OCI-LY3 (cell line): ENCODE measurements at regions not wholly inside any gene's neighbourhood (a gene's known extent, or its start where the extent isn't known, plus 50 kb on each side); places are given as distances from the start of the nearest gene placed in this dataset.

Experiments
- H2AFZ ChIP-seq: fragments of 200-600, 300-600 bp; shearing (Covaris generic); 2 replicates; pipeline ENCODE4 v1.6.0; 2014; ENCODE audit warnings: antibody characterized with exemption, low read depth, low read length
- H3K27ac ChIP-seq: fragments of 200-600, 300-600 bp; sonication (generic); 2 replicates; pipeline ENCODE4 v1.5.1; 2014; ENCODE audit warnings: mild to moderate bottlenecking, low read length, moderate library complexity, mixed read lengths
- H3K27me3 ChIP-seq: fragments of 200-600, 300-600 bp; sonication (generic); 2 replicates; pipeline ENCODE4 v1.6.1; 2014; ENCODE audit warnings: low read depth, low read length, mixed read lengths
- H3K36me3 ChIP-seq: fragments of 200-600, 300-600 bp; sonication (generic); replicated peaks from 2 replicates; pipeline ENCODE3; 2014; ENCODE audit warnings: low read depth, low read length, mixed read lengths
- H3K4me1 ChIP-seq: fragments of 300-600, 200-600 bp; sonication (generic); 2 replicates; pipeline ENCODE4 v1.6.1; 2014; ENCODE audit warnings: low read length, mixed read lengths
- H3K4me2 ChIP-seq: fragments of 200-600, 300-600 bp; sonication (generic); 2 replicates; pipeline ENCODE4 v1.6.1; 2014; ENCODE audit warnings: low read length, mixed read lengths
- H3K4me3 ChIP-seq: fragments of 300-600, 200-600 bp; sonication (generic); 2 replicates; pipeline ENCODE4 v1.5.1; 2014; ENCODE audit warnings: antibody characterized with exemption, mild to moderate bottlenecking, low read length, moderate library complexity
- H3K79me2 ChIP-seq: fragments of 300-600, 200-600 bp; shearing (Covaris generic); 2 replicates; pipeline ENCODE4 v1.6.1; 2014; ENCODE audit warnings: mild to moderate bottlenecking, low read length, mixed read lengths
- H3K9ac ChIP-seq: fragments of 300-600, 200-600 bp; shearing (Covaris generic); 2 replicates; pipeline ENCODE4 v1.6.0; 2014; ENCODE audit warnings: mild to moderate bottlenecking, low read length, moderate library complexity
- H3K9me3 ChIP-seq: fragments of 200-600, 300-600 bp; shearing (Covaris generic); 2 replicates; pipeline ENCODE4 v1.6.1; 2014; ENCODE audit warnings: low read length, mixed read lengths; ENCODE audit not compliant: insufficient read depth
- H4K20me1 ChIP-seq: fragments of 200-600, 300-600 bp; sonication (generic); 2 replicates; pipeline ENCODE4 v1.6.1; 2016; ENCODE audit warnings: low read length, mixed read lengths; ENCODE audit not compliant: insufficient read depth
- EZH2phosphoT487 ChIP-seq: fragments of 200-600 bp; shearing (Covaris generic); IDR thresholded peaks from 2 replicates; pipeline ENCODE4 v1.6.1; 2018; ENCODE audit warnings: antibody characterized with exemption, mixed run types, low read depth
- TF ChIP-seq, protein P1 (sequence below): fragments of 200-600, 300-600 bp; sonication (generic); IDR thresholded peaks from 2 replicates; pipeline ENCODE4 v1.5.1; 2014; ENCODE audit warnings: antibody characterized with exemption, low read length, low read depth

DNA sequence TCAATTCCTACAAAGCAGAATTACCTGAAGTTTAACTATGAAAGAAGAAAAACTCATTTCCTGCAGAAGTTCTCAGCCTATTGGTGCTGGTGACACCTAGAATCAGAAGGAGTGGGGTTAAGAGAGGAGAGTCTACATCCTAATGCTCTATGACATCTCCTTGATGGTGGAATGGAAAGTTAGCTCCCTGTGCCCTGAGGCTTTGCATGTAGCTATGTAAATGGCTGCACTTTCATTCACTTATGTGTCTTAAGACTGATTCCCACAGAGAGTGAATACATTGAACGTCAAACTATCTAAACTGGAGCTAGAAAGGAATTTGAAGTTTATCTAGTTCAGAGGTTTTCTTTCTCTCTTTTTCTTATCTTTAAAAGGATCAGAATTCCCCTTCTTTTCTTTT, 52.1 kb upstream of the ADRB2 start:
- Histone ChIP-seq H3K4me2 (no peak overlapping the region), H4K20me1 (no peaks in the 10 kb centered on the region), H3K4me1 (no peaks in the 10 kb centered on the region), H3K27ac (no peak overlapping the region), H3K9ac (no peak overlapping the region), H3K27me3 (peaks cover 44% of the 10 kb centered on the region), H2AFZ (no peak overlapping the region), H3K36me3 (no peaks in the 10 kb centered on the region), H3K79me2 (no peaks in the 10 kb centered on the region), H3K4me3 (no peak overlapping the region), H3K9me3 (no peaks in the 10 kb centered on the region)
- TF ChIP-seq, protein P1, sequence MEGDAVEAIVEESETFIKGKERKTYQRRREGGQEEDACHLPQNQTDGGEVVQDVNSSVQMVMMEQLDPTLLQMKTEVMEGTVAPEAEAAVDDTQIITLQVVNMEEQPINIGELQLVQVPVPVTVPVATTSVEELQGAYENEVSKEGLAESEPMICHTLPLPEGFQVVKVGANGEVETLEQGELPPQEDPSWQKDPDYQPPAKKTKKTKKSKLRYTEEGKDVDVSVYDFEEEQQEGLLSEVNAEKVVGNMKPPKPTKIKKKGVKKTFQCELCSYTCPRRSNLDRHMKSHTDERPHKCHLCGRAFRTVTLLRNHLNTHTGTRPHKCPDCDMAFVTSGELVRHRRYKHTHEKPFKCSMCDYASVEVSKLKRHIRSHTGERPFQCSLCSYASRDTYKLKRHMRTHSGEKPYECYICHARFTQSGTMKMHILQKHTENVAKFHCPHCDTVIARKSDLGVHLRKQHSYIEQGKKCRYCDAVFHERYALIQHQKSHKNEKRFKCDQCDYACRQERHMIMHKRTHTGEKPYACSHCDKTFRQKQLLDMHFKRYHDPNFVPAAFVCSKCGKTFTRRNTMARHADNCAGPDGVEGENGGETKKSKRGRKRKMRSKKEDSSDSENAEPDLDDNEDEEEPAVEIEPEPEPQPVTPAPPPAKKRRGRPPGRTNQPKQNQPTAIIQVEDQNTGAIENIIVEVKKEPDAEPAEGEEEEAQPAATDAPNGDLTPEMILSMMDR, result no peak
- no peak for TF ChIP-seq EZH2phosphoT487

DNA sequence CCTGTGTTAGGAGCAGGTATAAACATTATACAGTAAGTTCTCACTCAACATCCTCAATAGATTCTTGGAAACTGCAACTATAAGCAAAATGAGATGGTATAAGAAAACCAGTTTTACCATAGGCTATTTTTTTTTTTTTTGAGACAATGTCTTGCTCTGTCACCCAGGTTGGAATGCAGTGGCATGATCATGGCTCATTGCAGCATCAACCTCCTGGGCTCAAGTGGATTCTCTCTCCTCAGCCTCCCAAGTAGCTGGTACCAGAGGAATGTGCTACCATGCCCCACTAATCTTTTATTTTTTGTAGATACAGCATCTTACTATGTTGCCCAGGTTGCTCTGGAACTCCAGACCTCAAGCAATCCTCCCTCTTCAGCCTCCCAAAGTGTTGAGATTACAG, 50.1 kb upstream of the ADRB2 start:
- no peaks in the 10 kb centered on the region for H3K79me2 ChIP-seq
- no peaks in the 10 kb centered on the region for H4K20me1 ChIP-seq
- no peak overlapping the region for H3K9ac ChIP-seq
- H3K9me3 ChIP-seq, result no peaks in the 10 kb centered on the region
- H3K36me3 ChIP-seq, result no peaks in the 10 kb centered on the region
- H3K4me2 ChIP-seq, result no peak overlapping the region
- no peak overlapping the region for H3K4me3 ChIP-seq
- H3K27ac ChIP-seq, result no peak overlapping the region
- H3K4me1 ChIP-seq, result no peaks in the 10 kb centered on the region
- TF ChIP-seq EZH2phosphoT487, result no peak
- TF ChIP-seq, protein P1, result no peak
- no peak overlapping the region for H2AFZ ChIP-seq
- H3K27me3 ChIP-seq, result peaks cover 44% of the 10 kb centered on the region
